Activated CD8-positive, alpha-beta memory T cell treated with anti-CD3 and anti-CD28 coated beads, Interleukin-2, amount 50 U/mL, for 1 hour (primary cell): ENCODE measurements at regions not wholly inside any gene's neighbourhood (a gene's known extent, or its start where the extent isn't known, plus 50 kb on each side); places are given as distances from the start of the nearest gene placed in this dataset.
"Not testable (repeated sequence)": the region's sequence is repeated elsewhere in the genome, so short reads cannot be mapped to it uniquely, and the experiment has no call there.

Source experiments
- DNase-seq: peaks from one replicate; pipeline ENCODE4 v3.0.0-alpha.2; 2020; ENCODE audit errors: extremely low read depth

DNA sequence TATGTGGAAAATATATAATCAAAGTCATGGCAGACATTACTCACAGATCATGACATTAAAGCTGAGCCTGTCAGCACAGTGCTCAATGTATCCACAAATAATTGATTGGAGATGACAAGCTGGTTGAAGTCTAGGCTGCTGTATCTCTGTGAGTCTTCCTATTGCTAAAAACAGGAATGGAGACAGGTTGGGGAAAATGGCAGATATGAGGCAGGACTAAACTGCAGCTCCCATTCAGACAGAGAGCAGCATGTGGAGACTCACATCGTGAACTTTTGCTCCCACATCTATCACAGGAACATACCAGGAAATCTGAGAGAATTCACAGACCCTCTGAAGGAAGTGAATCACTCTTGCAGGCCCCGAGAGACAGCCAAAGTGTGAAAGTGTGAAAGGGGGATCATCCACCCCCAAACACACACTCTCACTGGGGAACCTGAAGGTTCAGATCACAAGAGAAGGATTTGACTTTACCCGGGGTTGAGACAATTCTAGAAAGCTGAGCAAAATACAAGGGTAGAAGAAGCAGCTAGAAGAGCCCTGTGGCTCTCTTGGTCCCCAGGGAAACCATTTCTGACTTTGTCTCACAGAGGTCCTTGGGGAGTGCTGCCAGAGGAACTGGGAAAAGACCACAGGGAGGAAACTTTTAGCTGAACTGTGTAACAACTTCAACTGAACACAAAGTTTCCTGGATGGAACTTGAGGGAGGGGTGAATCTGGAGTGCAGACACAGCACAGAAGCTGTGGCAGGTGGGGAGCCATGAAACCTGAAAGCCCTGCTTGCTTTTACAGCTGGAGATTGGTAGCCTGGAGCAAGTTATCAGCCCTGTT, 173.4 kb downstream of the S1PR1 start:
- DNase-seq, result no peak

DNA sequence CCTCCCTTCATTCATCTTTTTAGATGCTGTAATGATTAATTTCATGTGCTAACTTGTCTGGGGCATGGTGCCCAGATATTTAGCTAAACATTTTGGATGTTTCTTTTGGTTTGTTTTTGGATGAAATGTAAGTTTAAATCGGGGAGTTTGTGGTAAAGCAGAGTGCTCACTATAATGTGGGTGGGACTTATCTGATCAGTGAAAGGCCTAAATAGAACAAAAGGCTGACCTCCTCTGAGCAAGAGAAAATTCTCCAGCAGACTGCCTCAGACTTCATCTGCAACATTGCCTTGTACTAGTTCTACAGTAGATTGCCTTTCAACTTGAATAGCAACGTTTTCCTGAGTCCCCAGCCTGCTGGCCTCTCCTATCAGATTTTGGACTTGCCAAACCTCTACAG, 183.6 kb downstream of the S1PR1 start:
- no peak for DNase-seq

DNA sequence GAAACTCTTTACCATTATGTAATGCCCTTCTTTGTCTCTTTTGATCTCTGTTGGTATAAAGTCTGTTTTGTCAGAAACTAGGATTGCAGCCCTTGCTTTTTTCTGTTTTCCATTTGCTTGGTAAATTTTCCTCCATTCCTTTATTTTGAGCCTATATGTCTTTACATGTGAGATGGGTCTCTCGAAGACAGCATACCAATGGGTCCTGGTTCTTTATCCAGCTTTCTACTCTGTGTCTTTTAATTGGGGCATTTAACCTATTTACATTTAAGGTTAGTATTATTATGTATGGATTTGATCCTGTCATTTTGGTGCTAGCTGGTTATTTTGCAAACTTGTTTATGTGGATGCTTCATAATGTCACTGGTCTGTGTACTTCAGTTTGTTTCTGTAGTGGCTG, 191.3 kb downstream of the S1PR1 start:
- DNase-seq, result not testable (repeated sequence)

- no peak for DNase-seq
Measured at GRCh38 chr1:101428562-101428961, 191.7 kb downstream of the S1PR1 start.

DNA sequence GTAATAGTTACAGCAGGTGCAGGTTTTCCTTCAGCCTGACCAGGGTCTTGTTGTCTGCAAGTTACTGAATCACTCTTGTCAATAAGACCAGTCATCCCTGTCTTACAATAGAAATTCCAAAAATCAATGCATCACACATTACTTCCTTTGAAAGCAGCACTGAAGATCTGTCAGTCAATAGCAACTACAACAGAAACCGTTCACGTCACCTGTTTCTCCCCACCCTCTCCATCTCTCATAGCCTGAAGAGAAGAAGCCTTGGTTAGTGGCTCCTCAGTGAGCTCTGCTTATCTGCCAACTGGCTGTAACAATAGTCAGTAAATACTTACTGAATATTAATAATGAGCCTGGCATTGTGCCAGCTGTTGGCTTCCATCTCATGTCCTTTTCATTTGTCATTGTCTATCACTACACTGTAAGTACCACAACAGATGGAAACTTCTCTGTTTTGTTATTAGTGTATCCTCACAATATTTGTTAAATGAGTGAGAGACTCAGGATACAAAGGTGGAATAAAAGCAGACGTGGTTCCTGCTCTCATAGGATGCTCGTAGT, 195.2 kb downstream of the S1PR1 start:
- DNase-seq, result no peak

DNA sequence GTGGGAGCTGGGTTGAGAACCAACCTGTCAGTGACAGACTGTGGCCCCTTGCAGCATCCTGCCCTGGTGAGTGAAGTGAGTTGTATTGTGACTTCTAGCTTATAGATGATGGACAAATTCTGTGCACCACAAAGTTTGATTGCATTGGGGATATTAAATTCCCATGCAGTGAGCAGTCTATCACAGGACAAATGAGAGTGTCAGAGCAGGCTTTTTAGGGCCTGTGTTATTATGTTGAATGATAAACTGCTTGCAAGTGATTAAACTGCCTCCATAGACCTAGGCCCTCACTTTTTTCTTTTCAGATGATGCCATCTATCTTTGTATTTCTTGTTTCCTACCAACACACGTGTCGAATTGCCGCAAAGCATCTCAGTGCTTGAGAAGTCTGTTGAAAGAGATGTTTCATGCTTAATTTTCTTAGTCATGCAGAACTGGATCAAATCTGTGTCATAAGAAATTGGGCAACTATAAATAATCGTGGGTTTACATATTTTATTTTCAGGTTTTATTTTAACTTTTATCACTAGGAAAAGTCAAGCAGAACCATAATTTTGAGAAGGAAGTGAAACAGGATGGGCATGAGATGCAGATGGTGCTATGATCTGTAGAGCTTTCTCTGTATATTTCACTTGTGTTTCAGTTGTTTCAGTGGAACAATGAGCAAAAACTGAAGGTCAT, 199.2 kb downstream of the S1PR1 start:
- no peak for DNase-seq

DNA sequence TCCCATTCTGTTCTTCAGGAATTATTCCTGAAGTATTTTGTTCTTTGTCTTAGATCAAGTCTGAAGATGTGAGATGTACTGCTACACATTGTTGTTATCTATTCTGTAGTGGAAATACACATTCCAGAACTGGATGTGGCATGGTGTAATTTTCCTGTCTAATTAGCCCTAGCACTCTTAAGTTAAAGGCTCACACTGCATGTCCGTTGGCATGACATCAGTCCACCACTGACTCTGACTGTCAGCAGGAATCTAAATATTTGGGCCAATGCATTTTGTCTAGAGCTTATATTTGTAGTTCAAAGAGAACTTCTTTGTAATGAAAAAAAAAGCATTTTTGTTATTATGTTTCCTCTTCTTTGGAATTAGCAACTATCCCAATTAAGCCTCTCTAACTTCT, 201.0 kb downstream of the S1PR1 start:
- DNase-seq, result no peak

DNA sequence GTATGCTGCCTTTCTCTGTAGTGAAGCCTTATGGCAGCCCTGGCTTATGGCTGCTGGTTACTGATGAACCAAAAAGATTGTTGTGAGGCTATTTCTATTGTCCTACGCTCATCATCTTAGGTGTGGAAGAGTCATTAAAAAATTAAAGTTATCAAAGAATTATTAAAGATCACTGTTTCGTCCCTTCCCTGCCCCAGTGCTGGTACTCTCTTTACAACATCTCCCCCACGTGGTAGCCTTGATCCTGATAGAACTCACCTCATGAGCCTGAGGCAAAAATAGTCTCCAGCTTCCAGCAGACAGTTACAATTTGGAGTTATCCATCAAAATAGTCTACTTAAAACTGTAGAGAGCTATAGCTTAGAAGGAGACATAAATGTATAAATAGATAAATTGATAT, 201.5 kb downstream of the S1PR1 start:
- DNase-seq, result no peak

GRCh38 chr1:101440485-101440884, 203.7 kb downstream of the S1PR1 start:
- DNase-seq, result no peak

- no peak for DNase-seq
Measured at GRCh38 chr1:101444381-101444780, 207.6 kb downstream of the S1PR1 start.

DNA sequence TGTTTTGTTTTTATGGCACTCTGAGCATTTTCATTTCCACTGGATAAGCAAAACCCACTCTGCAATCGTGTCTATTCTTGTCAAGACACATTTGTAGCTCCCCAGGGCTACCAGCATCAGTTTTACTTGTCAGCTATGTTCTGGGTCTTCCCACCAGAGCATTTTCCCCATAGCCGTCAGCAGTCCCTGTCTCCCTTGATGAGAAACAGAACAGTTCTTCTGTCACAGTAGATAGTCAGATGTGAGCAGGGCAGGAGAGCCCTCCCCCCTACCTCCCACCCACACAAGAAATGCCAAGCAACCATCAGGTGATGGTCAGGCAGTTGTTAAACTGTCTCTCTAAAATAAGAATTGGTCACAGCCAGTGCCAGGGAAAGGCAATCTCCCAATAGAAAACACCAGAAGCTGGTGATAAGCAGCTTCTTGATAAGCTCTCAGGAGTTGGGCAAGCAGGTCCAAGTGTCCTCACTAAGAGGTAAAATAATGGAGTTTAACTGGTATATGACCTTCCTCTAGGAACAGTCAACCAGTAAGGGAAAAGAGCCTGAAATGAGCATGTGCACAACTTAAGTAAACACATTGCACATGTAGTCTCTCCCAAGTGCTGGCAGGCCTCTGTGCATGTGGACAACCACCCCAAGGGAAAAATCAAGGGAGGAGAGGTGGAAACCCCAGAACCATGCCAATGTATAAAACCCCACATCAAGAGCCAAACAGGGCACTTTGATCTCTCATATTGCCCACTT, 208.2 kb downstream of the S1PR1 start:
- no peak for DNase-seq

DNA sequence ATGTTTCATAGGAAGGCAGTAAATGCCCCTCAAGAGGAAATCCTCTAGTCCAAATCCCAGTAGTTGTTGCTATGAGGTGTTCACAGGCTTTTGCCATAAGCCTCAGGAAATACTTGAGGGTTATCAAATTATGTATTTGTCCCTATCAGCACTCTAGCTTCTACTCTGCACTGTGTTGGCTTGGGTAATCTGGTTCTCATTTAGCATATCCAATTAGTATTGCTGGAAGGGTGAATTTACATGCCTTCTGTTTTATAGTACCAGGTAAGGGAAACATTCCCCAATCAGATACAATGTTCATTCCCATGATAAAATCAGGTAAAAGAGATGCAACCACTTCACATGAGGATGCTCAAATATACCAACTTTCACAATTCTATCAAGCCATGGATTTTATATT, 211.2 kb downstream of the S1PR1 start:
- DNase-seq, result no peak

DNA sequence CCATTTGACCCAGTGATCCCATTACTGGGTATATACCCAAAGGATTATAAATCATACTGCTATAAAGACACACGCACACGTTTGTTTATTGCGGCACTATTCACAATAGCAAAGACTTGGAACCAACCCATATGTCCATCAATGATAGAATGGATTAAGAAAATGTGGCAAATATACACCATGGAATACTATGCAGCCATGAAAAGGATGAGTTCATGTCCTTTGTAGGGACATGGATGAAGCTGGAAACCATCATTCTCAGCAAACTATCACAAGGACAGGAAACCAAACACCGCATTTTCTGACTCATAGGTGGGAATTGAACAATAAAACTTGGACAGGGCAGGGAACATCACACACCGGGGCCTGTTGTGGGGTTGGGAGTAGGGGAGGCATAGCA, 213.9 kb downstream of the S1PR1 start:
- not testable (repeated sequence) for DNase-seq

- DNase-seq, result no peak
Measured at GRCh38 chr1:101451888-101452287, 215.1 kb downstream of the S1PR1 start.

GRCh38 chr1:101452825-101453224, 216.0 kb downstream of the S1PR1 start:
- no peak for DNase-seq

DNA sequence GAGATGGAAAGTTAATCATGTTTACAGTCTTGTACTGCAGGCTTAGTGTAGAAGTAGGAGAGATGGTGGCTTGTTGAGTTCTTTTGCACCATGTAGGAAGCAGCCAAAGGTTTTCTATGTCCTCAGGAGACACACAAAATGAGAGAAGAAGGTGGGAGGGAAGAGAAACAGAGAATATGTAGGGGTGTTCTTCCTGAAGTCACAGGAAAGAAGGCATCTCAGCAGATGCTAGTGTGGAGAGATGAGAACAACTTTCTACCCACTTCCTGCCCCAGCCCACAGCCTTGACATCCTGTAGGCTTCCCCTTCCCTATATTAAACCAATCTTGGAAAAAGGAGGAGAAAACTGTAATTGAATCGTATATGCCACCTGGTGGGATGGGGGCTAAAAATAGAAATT, 217.0 kb downstream of the S1PR1 start:
- no peak for DNase-seq

DNA sequence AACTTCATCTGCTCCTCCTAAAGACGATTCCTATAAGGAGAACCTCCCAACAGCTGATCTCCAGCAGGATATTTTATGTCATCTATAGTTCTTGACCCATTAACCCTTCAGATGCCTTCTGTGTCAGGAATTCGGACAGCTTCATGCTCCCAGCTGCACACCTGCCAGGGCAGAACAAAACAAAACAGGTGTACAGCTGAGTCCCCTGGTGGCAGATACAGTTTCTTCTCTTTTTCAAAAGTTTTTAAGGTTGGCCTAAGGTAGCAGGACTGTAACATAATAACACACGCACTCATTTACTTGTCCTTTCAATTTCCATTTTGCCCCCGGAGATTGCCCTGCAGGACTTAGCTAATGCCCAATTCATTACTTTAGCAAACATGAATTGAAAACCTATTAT, 218.3 kb downstream of the S1PR1 start:
- DNase-seq, result no peak

DNA sequence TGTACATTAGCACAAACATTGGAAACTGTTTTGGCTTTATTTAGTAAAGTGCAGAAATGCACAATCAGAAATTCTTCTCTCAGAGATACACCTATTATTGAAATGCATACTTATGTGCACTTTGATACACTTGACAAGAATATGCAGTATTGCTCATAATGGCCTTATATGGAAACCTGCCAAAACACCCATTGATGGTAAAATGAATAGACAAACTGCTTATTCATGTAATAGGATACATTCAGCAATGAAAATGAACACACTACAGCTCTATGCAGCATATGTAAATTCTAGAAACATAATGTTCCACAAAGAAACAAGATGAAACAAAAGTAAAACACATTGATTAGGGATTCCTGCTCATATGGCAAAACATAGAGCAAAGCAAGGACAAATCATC, 223.9 kb downstream of the S1PR1 start:
- no peak for DNase-seq

GRCh38 chr1:101463195-101463594, 226.4 kb downstream of the S1PR1 start:
- DNase-seq, result no peak

DNA sequence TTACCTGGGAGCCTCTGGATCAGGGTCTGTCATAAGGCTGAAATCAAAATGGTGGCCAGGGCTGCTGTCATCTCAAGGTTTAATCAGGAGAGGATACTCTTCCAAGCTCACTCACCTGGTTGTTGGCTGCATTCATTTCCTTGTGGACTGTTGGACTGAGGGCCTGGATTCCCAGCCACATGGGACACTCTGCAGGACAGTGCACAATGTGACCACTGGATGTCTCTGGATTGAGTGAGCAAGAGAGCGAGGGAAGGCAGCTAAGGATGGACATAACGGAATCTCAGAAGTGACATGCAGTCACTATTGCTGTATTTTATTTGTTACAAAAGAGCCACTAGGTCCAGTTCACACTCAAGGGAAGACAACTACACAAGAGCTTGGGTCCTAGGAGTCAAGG, 229.1 kb downstream of the S1PR1 start:
- DNase-seq, result no peak

DNA sequence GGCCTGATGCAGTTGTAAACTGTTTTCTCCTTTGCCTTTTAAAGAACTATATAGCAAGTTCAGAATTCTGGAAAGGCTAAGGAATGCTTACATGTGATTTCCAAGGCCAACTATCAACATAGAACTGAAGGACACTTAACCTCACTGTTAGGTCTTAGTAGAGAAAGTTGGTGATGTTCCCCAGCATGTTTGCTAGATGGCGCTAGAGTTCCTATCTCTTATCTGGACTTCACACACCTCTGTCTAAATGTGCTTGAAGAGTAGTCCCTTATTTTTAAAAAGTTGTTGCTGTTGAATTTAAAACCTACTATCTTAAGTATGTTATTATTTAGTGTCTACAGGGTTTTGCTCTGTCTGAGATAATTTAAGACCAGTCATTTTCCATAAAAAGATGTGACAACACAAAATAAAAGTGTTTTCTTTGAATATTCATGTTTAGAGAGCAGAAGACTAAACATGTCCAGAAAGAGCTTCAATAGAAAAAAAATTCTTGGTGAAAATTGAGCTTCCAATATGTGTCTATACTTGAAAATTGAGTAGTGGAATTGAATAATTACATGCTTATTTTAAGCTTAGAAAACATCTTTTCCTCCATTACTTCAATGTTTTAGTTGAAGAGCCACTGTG, 237.3 kb downstream of the S1PR1 start:
- no peak for DNase-seq

- DNase-seq, result no peak
Measured at GRCh38 chr1:101476541-101476940, 239.7 kb downstream of the S1PR1 start.
